GM04504 (cell line): ENCODE measurements at regions not wholly inside any gene's neighbourhood (a gene's known extent, or its start where the extent isn't known, plus 50 kb on each side); places are given as distances from the start of the nearest gene placed in this dataset.
"Not testable (repeated sequence)": the region's sequence is repeated elsewhere in the genome, so short reads cannot be mapped to it uniquely, and the experiment has no call there.

Source experiments
- DNase-seq: peaks from one replicate; pipeline ENCODE4 v3.0.0-alpha.2; 2012; ENCODE audit warnings: low read depth

DNA sequence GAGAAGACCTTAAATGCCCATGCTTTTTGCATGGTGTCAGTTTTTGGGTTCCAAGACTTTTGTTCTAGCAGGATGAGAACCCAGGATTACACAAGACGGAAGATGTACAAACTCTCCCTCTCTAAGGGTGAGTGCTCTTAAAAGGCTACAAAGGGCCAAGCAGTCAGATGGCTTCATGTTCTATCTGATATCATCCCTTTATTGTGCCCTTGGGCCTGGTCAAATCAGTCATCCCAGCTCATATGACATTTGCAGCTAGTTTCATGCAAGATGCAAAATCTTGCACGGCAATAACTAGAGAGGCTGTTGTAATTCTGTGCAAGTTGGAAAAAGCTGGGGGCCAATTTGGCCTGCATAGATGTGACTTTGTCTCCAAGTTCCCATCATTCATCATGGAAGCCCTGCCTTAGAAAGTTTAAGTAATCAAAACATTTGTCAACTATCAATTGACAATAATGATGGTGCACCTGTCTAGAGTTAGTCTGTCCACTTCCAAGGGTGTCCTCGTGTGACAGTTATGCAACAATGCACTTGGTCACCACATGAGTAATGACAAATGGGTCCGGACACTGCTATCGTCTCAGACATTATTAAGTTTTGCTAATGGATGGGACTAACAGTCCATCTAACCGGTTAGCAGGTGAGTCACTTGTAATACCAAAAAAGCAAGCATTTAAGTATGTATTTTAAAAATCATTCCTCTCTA lies 58.6 kb upstream of the ZFHX3 start:
- DNase-seq = no peak

DNA sequence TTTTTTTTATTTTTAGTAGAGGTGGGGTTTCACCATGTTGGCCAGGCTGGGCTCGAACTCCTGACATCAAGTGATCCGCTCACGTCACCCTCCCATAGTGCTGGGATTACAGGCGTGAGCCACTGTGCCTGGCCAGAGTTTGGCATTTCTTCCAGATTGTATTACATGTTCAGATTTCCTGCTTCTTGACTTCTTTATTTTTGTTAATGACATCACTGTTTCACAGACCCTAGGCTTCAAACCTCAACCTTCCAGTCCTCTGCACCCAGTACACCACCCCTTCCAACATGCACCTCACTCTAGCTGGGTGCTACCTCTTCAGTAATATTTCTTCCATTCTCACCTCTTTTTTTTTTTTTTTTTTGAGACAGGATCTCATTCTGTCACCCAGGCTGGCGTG lies 53.6 kb upstream of the ZFHX3 start:
- DNase-seq = no peak

DNA sequence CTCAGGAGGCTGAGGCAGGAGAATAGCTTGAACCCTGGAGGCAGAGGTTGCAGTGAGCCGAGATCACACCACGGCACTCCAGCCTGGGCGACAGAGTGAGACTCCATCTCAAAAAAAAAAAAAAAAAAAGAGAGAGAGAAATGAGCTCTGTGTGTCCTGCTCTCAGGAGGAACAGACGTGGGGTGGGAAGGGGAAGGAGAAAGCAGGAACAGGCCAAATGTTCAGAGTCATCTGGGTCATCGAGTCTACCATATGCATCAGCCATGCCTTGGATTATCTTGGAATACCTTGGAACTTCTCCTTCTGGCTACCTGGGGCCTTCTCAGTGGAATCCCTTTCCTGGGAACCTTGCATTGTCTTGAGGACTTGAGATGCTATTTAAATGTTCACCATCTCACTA lies 51.7 kb upstream of the ZFHX3 start:
- not testable (repeated sequence) for DNase-seq
